ENCODE measurements at regions not wholly inside any gene's neighbourhood (a gene's known extent, or its start where the extent isn't known, plus 50 kb on each side); places are given as distances from the start of the nearest gene placed in this dataset.
"Not testable (repeated sequence)": the region's sequence is repeated elsewhere in the genome, so short reads cannot be mapped to it uniquely, and the experiment has no call there.

DNA sequence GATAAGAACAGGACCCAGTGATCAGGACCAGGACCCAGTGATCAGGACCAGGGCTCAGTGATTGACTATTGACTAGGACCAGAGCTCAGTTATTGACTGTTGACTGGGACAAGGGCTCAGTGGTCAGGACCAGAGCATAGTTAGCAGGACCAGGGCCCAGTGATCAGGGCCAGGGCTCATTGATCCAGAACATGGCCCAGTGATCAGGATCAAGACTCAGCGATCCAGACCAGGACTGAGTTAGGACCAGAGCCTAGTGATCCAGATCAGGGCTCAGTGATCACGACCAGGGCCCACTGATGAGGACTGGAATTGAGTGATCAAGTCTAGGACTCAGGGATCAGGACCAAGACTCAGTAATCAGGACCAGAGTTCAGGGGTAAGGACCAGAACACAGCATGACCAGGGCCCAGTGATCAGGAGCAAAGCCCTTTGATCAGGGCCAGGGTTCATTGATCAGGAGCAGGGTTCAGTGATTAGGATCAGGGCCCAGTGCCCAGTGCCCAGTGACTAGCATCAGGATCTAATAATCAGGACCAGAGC lies 176.0 kb downstream of the TMEM121 start:
- H3K4me1 ChIP-seq (ENCODE audit: control insufficient read depth, insufficient read depth, low read length, poor library complexity, severe bottlenecking) = no peaks in the 10 kb centered on the region
- H3K4me3 ChIP-seq (ENCODE audit: insufficient read depth, low read depth, low read length, poor library complexity, severe bottlenecking) = no peak overlapping the region
- no peak for DNase-seq
- H3K27me3 ChIP-seq (replicated peaks; ENCODE audit: control insufficient read depth, insufficient read depth, low read length, poor library complexity, severe bottlenecking) = no peaks in the 10 kb centered on the region
- H3K36me3 ChIP-seq (ENCODE audit: control insufficient read depth, insufficient read depth, low read length) = no peaks in the 10 kb centered on the region
- no peaks in the 10 kb centered on the region for H3K9me3 ChIP-seq (ENCODE audit: control insufficient read depth, low read length)
- H3K27ac ChIP-seq (ENCODE audit: insufficient read depth, low read length, poor library complexity, severe bottlenecking) = no peak overlapping the region

DNA sequence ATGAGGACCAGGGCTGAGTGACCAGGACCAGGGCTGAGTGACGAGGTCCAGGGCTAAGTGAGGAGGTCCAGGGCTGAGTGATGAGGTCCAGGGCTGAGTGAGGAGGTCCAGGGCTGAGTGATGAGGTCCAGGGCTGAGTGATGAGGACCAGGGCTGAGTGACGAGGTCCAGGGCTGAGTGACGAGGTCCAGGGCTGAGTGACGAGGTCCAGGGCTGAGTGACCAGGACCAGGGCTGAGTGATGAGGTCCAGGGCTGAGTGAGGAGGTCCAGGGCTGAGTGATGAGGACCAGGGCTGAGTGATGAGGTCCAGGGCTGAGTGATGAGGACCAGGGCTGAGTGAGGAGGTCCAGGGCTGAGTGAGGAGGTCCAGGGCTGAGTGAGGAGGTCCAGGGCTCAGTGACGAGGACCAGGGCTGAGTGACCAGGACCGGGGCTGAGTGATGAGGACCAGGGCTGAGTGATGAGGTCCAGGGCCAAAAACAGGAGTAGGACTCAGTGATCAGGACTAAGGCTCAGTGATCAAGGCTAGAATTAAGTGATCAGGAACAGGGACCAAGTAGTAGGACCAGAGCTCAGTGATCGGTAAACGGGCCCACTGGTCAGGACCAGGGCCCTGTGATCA lies 176.8 kb downstream of the TMEM121 start:
- DNase-seq; H3K36me3 ChIP-seq (ENCODE audit: control insufficient read depth, insufficient read depth, low read length); H3K4me3 ChIP-seq (ENCODE audit: insufficient read depth, low read depth, low read length, poor library complexity, severe bottlenecking); H3K27ac ChIP-seq (ENCODE audit: insufficient read depth, low read length, poor library complexity, severe bottlenecking); H3K4me1 ChIP-seq (ENCODE audit: control insufficient read depth, insufficient read depth, low read length, poor library complexity, severe bottlenecking); H3K27me3 ChIP-seq (replicated peaks; ENCODE audit: control insufficient read depth, insufficient read depth, low read length, poor library complexity, severe bottlenecking); H3K9me3 ChIP-seq (ENCODE audit: control insufficient read depth, low read length): not testable (repeated sequence)

DNA sequence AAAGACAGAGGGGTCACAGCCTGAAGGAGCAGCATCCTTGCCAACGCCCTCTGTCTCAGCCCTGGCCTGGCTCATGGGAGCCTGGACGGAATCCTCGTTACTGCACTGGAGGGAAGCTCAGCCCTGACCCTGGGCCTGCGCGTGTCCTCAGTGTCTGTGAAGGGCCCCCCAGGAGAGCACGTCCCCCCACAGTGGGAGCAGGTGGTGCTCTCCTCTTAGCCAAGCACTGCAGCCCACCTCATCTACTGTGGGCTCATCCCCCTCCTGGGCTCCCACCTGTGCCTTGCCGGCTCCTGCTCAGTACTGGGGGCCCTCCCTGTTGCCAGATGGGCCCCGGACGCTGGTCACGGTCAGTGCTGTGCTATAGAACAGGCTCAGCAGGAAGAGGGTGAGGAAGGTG lies 177.7 kb downstream of the TMEM121 start:
- not testable (repeated sequence) for H3K36me3 ChIP-seq (ENCODE audit: control insufficient read depth, insufficient read depth, low read length); DNase-seq; H3K27me3 ChIP-seq (replicated peaks; ENCODE audit: control insufficient read depth, insufficient read depth, low read length, poor library complexity, severe bottlenecking); H3K4me3 ChIP-seq (ENCODE audit: insufficient read depth, low read depth, low read length, poor library complexity, severe bottlenecking); H3K27ac ChIP-seq (ENCODE audit: insufficient read depth, low read length, poor library complexity, severe bottlenecking); H3K9me3 ChIP-seq (ENCODE audit: control insufficient read depth, low read length); H3K4me1 ChIP-seq (ENCODE audit: control insufficient read depth, insufficient read depth, low read length, poor library complexity, severe bottlenecking)

DNA sequence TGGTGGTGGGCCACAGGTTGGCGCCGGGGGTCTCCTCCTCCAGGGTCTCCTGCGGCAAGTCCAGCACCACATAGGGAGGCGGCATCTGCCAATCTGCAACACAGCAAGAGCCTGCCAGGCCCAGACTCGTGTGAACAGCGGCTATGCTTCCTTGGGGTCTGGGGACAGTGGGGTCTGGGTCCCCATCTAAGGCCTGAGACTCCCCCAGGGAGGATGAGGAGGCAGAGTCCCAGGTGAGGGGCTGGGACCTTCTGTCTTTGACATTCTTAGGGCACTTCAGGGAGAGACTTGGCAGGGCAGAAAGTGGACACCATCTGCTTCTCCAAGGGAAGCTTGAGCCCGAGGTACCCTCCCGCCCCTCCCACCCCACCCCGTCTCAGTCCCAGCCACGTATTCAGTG lies 178.1 kb downstream of the TMEM121 start:
- H3K27me3 ChIP-seq (replicated peaks; ENCODE audit: control insufficient read depth, insufficient read depth, low read length, poor library complexity, severe bottlenecking); H3K4me1 ChIP-seq (ENCODE audit: control insufficient read depth, insufficient read depth, low read length, poor library complexity, severe bottlenecking); DNase-seq; H3K4me3 ChIP-seq (ENCODE audit: insufficient read depth, low read depth, low read length, poor library complexity, severe bottlenecking); H3K9me3 ChIP-seq (ENCODE audit: control insufficient read depth, low read length); H3K27ac ChIP-seq (ENCODE audit: insufficient read depth, low read length, poor library complexity, severe bottlenecking); H3K36me3 ChIP-seq (ENCODE audit: control insufficient read depth, insufficient read depth, low read length): not testable (repeated sequence)

- not testable (repeated sequence) for H3K4me1 ChIP-seq (ENCODE audit: control insufficient read depth, insufficient read depth, low read length, poor library complexity, severe bottlenecking); H3K36me3 ChIP-seq (ENCODE audit: control insufficient read depth, insufficient read depth, low read length); DNase-seq; H3K9me3 ChIP-seq (ENCODE audit: control insufficient read depth, low read length); H3K4me3 ChIP-seq (ENCODE audit: insufficient read depth, low read depth, low read length, poor library complexity, severe bottlenecking); H3K27me3 ChIP-seq (replicated peaks; ENCODE audit: control insufficient read depth, insufficient read depth, low read length, poor library complexity, severe bottlenecking); H3K27ac ChIP-seq (ENCODE audit: insufficient read depth, low read length, poor library complexity, severe bottlenecking)
These were observed 179.1 kb downstream of the TMEM121 start for GRCh38 chr14:105705512-105705861.

- not testable (repeated sequence) for H3K4me3 ChIP-seq (ENCODE audit: insufficient read depth, low read depth, low read length, poor library complexity, severe bottlenecking); H3K4me1 ChIP-seq (ENCODE audit: control insufficient read depth, insufficient read depth, low read length, poor library complexity, severe bottlenecking); H3K27ac ChIP-seq (ENCODE audit: insufficient read depth, low read length, poor library complexity, severe bottlenecking); H3K27me3 ChIP-seq (replicated peaks; ENCODE audit: control insufficient read depth, insufficient read depth, low read length, poor library complexity, severe bottlenecking); H3K9me3 ChIP-seq (ENCODE audit: control insufficient read depth, low read length); DNase-seq; H3K36me3 ChIP-seq (ENCODE audit: control insufficient read depth, insufficient read depth, low read length)
These were observed 179.7 kb downstream of the TMEM121 start for GRCh38 chr14:105705862-105706700.

DNA sequence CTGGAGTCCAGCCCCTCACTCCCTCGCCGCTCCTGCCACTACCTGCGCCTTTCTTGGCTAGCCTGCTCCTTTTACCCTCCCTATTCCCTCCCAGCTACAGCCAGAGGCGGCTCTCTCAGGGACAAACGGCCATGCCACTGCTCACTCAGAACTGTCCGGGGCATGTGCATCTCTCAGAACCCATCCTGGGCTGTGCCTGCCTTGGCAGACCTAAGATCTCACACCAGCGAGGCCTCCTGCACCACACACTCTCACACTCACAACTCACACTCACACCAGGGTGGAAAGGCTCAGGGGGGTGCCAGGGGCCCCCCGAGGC lies 180.3 kb downstream of the TMEM121 start:
- not testable (repeated sequence) for H3K27ac ChIP-seq (ENCODE audit: insufficient read depth, low read length, poor library complexity, severe bottlenecking); DNase-seq; H3K36me3 ChIP-seq (ENCODE audit: control insufficient read depth, insufficient read depth, low read length); H3K9me3 ChIP-seq (ENCODE audit: control insufficient read depth, low read length); H3K27me3 ChIP-seq (replicated peaks; ENCODE audit: control insufficient read depth, insufficient read depth, low read length, poor library complexity, severe bottlenecking); H3K4me1 ChIP-seq (ENCODE audit: control insufficient read depth, insufficient read depth, low read length, poor library complexity, severe bottlenecking); H3K4me3 ChIP-seq (ENCODE audit: insufficient read depth, low read depth, low read length, poor library complexity, severe bottlenecking)

GRCh38 chr14:105707099-105707498 lies 180.7 kb downstream of the TMEM121 start:
- H3K9me3 ChIP-seq (ENCODE audit: control insufficient read depth, low read length); H3K4me1 ChIP-seq (ENCODE audit: control insufficient read depth, insufficient read depth, low read length, poor library complexity, severe bottlenecking); H3K27ac ChIP-seq (ENCODE audit: insufficient read depth, low read length, poor library complexity, severe bottlenecking); DNase-seq; H3K4me3 ChIP-seq (ENCODE audit: insufficient read depth, low read depth, low read length, poor library complexity, severe bottlenecking); H3K27me3 ChIP-seq (replicated peaks; ENCODE audit: control insufficient read depth, insufficient read depth, low read length, poor library complexity, severe bottlenecking); H3K36me3 ChIP-seq (ENCODE audit: control insufficient read depth, insufficient read depth, low read length): not testable (repeated sequence)

DNA sequence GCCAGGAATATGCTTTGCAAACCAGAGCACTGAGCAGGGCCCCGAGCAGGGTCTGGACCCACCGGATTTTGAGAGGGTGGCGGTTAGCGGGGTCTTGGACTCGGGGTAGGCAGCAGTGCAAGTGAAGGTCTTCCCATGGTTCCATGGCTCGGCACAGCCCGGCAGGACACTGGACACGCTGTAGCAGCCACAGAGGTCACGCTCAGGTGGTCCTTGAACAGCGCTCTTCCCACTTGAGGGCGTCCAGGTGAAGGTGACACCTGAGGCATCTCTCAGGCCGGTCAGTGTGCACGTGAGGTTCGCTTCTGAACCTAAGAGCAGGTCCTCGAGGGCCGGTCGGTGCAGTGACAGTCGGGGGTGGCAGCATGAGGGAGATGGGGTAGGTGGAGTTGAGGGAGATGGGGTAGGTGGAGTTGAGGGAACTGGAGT lies 181.4 kb downstream of the TMEM121 start:
- DNase-seq; H3K36me3 ChIP-seq (ENCODE audit: control insufficient read depth, insufficient read depth, low read length); H3K4me1 ChIP-seq (ENCODE audit: control insufficient read depth, insufficient read depth, low read length, poor library complexity, severe bottlenecking); H3K27ac ChIP-seq (ENCODE audit: insufficient read depth, low read length, poor library complexity, severe bottlenecking); H3K4me3 ChIP-seq (ENCODE audit: insufficient read depth, low read depth, low read length, poor library complexity, severe bottlenecking); H3K9me3 ChIP-seq (ENCODE audit: control insufficient read depth, low read length); H3K27me3 ChIP-seq (replicated peaks; ENCODE audit: control insufficient read depth, insufficient read depth, low read length, poor library complexity, severe bottlenecking): not testable (repeated sequence)

- not testable (repeated sequence) for H3K27ac ChIP-seq (ENCODE audit: insufficient read depth, low read length, poor library complexity, severe bottlenecking); DNase-seq; H3K4me1 ChIP-seq (ENCODE audit: control insufficient read depth, insufficient read depth, low read length, poor library complexity, severe bottlenecking); H3K9me3 ChIP-seq (ENCODE audit: control insufficient read depth, low read length); H3K4me3 ChIP-seq (ENCODE audit: insufficient read depth, low read depth, low read length, poor library complexity, severe bottlenecking); H3K27me3 ChIP-seq (replicated peaks; ENCODE audit: control insufficient read depth, insufficient read depth, low read length, poor library complexity, severe bottlenecking); H3K36me3 ChIP-seq (ENCODE audit: control insufficient read depth, insufficient read depth, low read length)
These were observed 182.1 kb downstream of the TMEM121 start for GRCh38 chr14:105708251-105709134.

All from effector memory CD4-positive, alpha-beta T cell (primary cell).